Prostate gland (tissue), 2 donors: ENCODE measurements at regions not wholly inside any gene's neighbourhood (a gene's known extent, or its start where the extent isn't known, plus 50 kb on each side); places are given as distances from the start of the nearest gene placed in this dataset.

Experiments used
- CTCF ChIP-seq, 4 experiments: fragments of 200-600 bp in 2 of 4; fragments of 450-650 bp in 2 of 4; sonication (generic) in 2 of 4; IDR thresholded peaks; 1 replicate in 3 of 4; 2 replicates in 1 of 4; pipeline ENCODE4 v1.5.1; 2016 to 2019; ENCODE audit warnings: antibody characterized with exemption in 4 of 4, mild to moderate bottlenecking in 2 of 4, moderate library complexity in 2 of 4
- POLR2A ChIP-seq: fragments of 450-650 bp; IDR thresholded peaks from one replicate; pipeline ENCODE4 v1.6.1; 2016; ENCODE audit warnings: antibody characterized with exemption, mild to moderate bottlenecking
- POLR2AphosphoS5 ChIP-seq: sonication (generic); formaldehyde crosslinking; IDR thresholded peaks from one replicate; pipeline ENCODE4 v1.6.1; 2017; ENCODE audit warnings: antibody characterized with exemption

GRCh38 chr12:90473831-90474230, 481.1 kb downstream of the CCER1 start:
- TF ChIP-seq POLR2A (no peak), CTCF (IDR thresholded peaks at IDR 0.05) (no peak), POLR2AphosphoS5 (no peak)
